NB4 (cell line): ENCODE measurements at regions not wholly inside any gene's neighbourhood (a gene's known extent, or its start where the extent isn't known, plus 50 kb on each side); places are given as distances from the start of the nearest gene placed in this dataset.

Experiments used
- DNase-seq: peaks from one replicate; pipeline ENCODE4 v3.0.0; 2010; ENCODE audit warnings: low read depth
- H3K4me3 ChIP-seq: one replicate; pipeline ENCODE4 v1.5.1; 2011; ENCODE audit warnings: mild to moderate bottlenecking, low read depth, low read length, moderate library complexity
- CTCF ChIP-seq: IDR thresholded peaks from one replicate; pipeline ENCODE4 v1.5.1; 2012; ENCODE audit warnings: low read depth, low read length
- MAX ChIP-seq: IDR thresholded peaks from 2 replicates; pipeline ENCODE4 v1.6.1; 2011; ENCODE audit warnings: low read depth, low read length
- MYC ChIP-seq: IDR thresholded peaks from 2 replicates; pipeline ENCODE4 v1.6.1; 2011; ENCODE audit warnings: low read depth, low read length
- POLR2A ChIP-seq: IDR thresholded peaks from 2 replicates; pipeline ENCODE4 v1.6.1; 2011; ENCODE audit warnings: mild to moderate bottlenecking; ENCODE audit not compliant: insufficient read length; ENCODE audit errors: extremely low read depth

- TF ChIP-seq MAX = no peak
- no peak for TF ChIP-seq MYC
- TF ChIP-seq POLR2A = no peak
- TF ChIP-seq CTCF = no peak
- no peak for DNase-seq
- H3K4me3 ChIP-seq = no peak overlapping the region
These were observed 876.7 kb upstream of the POU3F3 start for GRCh38 chr2:103977241-103977640.

- no peak for DNase-seq
- TF ChIP-seq MAX = no peak
- no peak for TF ChIP-seq MYC
- TF ChIP-seq POLR2A = no peak
- no peak for TF ChIP-seq CTCF
- H3K4me3 ChIP-seq = no peak overlapping the region
These were observed 876.2 kb upstream of the POU3F3 start for GRCh38 chr2:103977668-103978067.

GRCh38 chr2:103980401-103980800, 873.5 kb upstream of the POU3F3 start:
- no peak overlapping the region for H3K4me3 ChIP-seq
- TF ChIP-seq MAX (no peak), MYC (no peak), CTCF (no peak), POLR2A (no peak)
- no peak for DNase-seq

- TF ChIP-seq MAX (no peak), MYC (no peak), CTCF (no peak), POLR2A (no peak)
- H3K4me3 ChIP-seq = no peak overlapping the region
- DNase-seq = no peak
These were observed 871.2 kb upstream of the POU3F3 start for GRCh38 chr2:103982691-103983090.

- DNase-seq = no peak
- TF ChIP-seq CTCF = no peak
- H3K4me3 ChIP-seq = no peak overlapping the region
These were observed 867.9 kb upstream of the POU3F3 start for GRCh38 chr2:103986001-103986400.

GRCh38 chr2:103991591-103991990, 862.3 kb upstream of the POU3F3 start:
- TF ChIP-seq CTCF (peak; percentile 48), POLR2A (no peak)
- H3K4me3 ChIP-seq = no peak overlapping the region
- peak; percentile 22 for DNase-seq
